SK-N-MC (cell line): ENCODE measurements at regions not wholly inside any gene's neighbourhood (a gene's known extent, or its start where the extent isn't known, plus 50 kb on each side); places are given as distances from the start of the nearest gene placed in this dataset.

Source experiments
- DNase-seq: peaks from one replicate; pipeline ENCODE4 v3.0.0-alpha.2; 2011; ENCODE audit warnings: low read depth, low spot score
- H3K27ac ChIP-seq: fragments of 200-600 bp; sonication (generic); 2 replicates; pipeline ENCODE4 v1.5.1; 2016; ENCODE audit warnings: mixed run types
- H3K36me3 ChIP-seq: fragments of 200-600 bp; sonication (generic); 2 replicates; pipeline ENCODE4 v1.6.1; 2017; ENCODE audit warnings: antibody characterized with exemption, low read length, mixed read lengths; ENCODE audit not compliant: insufficient read depth
- H3K4me3 ChIP-seq: fragments of 200-600 bp; sonication (generic); 2 replicates; pipeline ENCODE4 v1.5.1; 2016
- H3K9ac ChIP-seq: fragments of 200-600 bp; sonication (generic); 2 replicates; pipeline ENCODE4 v1.8.0; 2017; ENCODE audit warnings: mixed run types, mixed read lengths; ENCODE audit not compliant: insufficient read length
- H3K9me3 ChIP-seq: fragments of 200-600 bp; sonication (generic); 2 replicates; pipeline ENCODE4 v1.6.1; 2017; ENCODE audit warnings: low read depth, mild to moderate bottlenecking, antibody characterized with exemption, low read length, moderate library complexity, mixed read lengths
- EZH2 ChIP-seq: fragments of 200-600 bp; sonication (generic); IDR thresholded peaks from one replicate; pipeline ENCODE4 v1.6.1; 2017; ENCODE audit warnings: antibody characterized with exemption
- FOXP2 ChIP-seq: optimal IDR thresholded peaks from 2 replicates; pipeline ENCODE3; 2011; ENCODE audit warnings: mild to moderate bottlenecking, moderate library complexity; ENCODE audit not compliant: insufficient read depth; ENCODE audit errors: extremely low read length, control extremely low read depth
- POLR2AphosphoS5 ChIP-seq: IDR thresholded peaks from 2 replicates; pipeline ENCODE4 v1.6.1; 2012; ENCODE audit warnings: mild to moderate bottlenecking, low read depth, low read length, borderline replicate concordance

DNA sequence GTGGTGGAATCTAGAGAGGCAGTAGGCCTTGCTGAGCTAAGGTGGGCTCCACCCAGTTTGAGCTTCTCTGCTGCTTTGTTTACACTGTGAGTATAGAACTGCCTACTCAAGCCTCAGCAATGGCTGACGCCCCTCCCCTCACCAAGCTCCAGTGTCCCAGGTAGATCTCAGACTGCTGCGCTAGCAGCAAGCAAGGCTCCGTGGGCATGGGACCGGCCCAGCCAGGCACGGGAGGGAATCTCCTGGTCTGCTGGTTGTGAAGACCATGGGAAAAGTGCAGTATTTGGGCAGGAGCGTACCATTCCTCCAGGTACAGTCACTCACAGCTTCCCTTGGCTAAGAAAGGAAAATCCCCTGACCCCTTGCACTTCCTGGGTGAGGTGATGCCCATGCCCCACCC lies 407.1 kb downstream of the ZPLD1 start:
- no peak overlapping the region for H3K4me3 ChIP-seq
- DNase-seq: no peak
- H3K9me3 ChIP-seq: no peaks in the 10 kb centered on the region
- H3K27ac ChIP-seq: no peak overlapping the region
- H3K9ac ChIP-seq: no peak overlapping the region
- no peak for TF ChIP-seq POLR2AphosphoS5
- TF ChIP-seq FOXP2: no peak
- TF ChIP-seq EZH2: no peak
- no peaks in the 10 kb centered on the region for H3K36me3 ChIP-seq

DNA sequence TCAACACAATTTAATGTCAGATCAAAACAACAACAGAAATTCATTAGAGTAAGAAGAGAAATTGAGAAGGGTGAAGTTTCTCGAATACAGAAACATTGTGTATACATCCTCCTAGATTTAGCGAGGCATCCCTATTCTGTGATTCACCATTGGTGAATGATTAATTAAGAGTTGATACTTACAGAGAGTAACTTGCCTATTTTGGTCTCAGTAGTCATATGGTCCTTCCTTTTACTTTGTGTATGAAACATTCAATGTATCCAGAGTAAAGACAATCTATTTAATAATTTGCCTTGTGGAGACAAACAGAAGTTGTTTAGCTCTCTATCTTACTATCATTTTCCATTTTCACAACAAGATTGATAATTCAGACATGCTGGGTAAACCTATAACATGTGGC lies 432.0 kb downstream of the ZPLD1 start:
- Histone ChIP-seq H3K9me3 (no peaks in the 10 kb centered on the region), H3K36me3 (no peaks in the 10 kb centered on the region), H3K9ac (no peak overlapping the region), H3K4me3 (no peak overlapping the region), H3K27ac (no peak overlapping the region)
- DNase-seq: no peak
- TF ChIP-seq POLR2AphosphoS5: no peak
- no peak for TF ChIP-seq FOXP2
- TF ChIP-seq EZH2: no peak

DNA sequence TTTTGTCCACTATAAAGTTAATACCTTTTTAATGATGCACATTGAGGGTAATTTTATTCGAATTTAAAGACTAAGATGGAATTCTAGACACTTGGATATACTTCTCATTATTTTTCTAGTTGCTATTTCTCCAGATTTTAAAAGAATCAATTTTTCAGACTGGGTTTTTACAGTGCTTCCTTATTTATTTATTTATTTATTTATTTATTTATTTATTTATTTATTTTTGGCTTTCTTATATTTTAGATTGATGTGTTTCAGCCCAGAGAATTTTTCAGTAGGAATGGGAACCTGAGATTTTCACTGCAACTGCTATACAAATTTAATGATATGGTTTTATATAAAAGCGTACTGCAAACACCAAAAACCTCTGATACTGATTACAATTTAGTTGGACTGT lies 448.7 kb downstream of the ZPLD1 start:
- Histone ChIP-seq H3K27ac (no peak overlapping the region), H3K4me3 (no peak overlapping the region), H3K36me3 (no peaks in the 10 kb centered on the region), H3K9me3 (no peaks in the 10 kb centered on the region), H3K9ac (no peak overlapping the region)
- no peak for DNase-seq
- TF ChIP-seq FOXP2 (no peak), EZH2 (no peak), POLR2AphosphoS5 (no peak)

DNA sequence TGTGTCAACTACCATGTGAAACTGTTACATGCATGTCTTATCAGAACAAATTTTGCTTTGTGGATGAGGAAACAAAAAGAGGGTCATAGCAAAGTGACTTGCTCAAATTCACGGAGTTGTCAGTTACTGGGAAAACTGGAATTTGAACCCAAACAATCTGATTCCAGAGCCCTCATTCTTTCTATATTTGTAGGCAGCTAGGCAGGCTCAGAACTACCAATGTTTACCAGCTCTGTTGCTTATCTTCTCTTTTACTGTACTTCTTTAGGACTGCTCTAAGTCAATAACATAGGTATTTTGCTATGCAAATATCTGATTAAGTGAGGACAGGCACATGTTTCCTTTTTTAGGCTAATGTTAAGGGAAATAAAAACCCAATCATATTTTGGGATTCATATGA lies 450.5 kb downstream of the ZPLD1 start:
- Histone ChIP-seq H3K9ac (no peak overlapping the region), H3K27ac (no peak overlapping the region), H3K36me3 (no peaks in the 10 kb centered on the region), H3K9me3 (no peaks in the 10 kb centered on the region), H3K4me3 (no peak overlapping the region)
- DNase-seq: no peak
- TF ChIP-seq FOXP2 (no peak), POLR2AphosphoS5 (no peak), EZH2 (no peak)

DNA sequence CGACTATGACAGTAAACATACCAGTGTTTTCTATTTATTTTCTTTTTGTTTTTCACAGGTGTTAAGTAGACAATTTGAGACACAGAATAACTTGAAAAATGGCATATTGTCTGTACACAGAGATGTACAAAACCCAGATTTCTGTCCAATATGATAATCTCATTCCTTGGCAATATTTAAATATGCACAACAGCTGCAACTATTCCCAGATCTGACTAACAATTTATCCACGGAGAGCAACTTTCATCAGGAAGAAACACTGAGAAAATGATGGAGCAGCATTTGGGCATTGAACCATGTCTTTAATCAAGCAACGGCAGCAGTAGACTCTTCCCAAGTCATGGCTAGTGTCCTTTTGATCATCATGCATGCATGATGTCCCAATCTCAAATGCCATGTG lies 452.6 kb downstream of the ZPLD1 start:
- H3K9ac ChIP-seq: no peak overlapping the region
- DNase-seq: no peak
- H3K9me3 ChIP-seq: no peaks in the 10 kb centered on the region
- H3K27ac ChIP-seq: no peak overlapping the region
- H3K4me3 ChIP-seq: no peak overlapping the region
- H3K36me3 ChIP-seq: no peaks in the 10 kb centered on the region
- TF ChIP-seq FOXP2 (no peak), POLR2AphosphoS5 (no peak), EZH2 (no peak)

DNA sequence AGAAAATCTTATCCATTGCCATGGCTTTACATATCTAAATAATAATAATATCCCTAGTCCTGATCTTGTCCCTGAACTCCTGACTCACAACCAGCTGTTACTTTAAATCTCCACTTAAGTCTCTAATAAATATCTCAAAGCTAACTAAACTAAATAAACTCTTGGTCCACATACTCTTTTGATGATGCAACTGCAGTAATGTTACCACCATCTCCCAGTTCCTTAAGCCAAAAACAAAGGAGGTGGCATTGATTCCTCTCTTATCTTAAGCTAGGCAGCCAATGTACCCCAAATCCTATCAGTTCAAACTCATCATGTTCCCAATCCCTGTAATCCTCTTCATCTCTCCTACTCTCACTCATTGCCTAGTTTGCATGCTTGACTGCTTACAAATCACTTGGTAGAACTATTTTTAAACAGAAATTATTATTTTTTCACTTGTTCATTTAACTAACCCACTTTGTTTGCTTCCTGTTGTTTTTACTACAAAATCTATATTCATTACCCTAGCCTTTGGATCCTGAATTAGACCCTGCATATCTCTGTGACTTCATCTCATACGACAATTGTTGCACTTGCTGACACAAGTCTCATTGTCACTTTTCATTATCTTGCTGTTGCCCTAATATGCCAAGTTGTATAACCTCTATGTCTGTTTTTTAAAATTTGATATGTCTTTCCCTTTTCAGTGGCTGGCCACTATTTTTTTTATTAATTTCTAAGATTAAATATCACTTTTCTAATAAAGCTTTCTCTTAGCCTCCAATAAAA lies 462.2 kb downstream of the ZPLD1 start:
- H3K9me3 ChIP-seq: no peaks in the 10 kb centered on the region
- no peak for DNase-seq
- no peak overlapping the region for H3K4me3 ChIP-seq
- no peaks in the 10 kb centered on the region for H3K36me3 ChIP-seq
- no peak overlapping the region for H3K27ac ChIP-seq
- no peak for TF ChIP-seq FOXP2
- no peak overlapping the region for H3K9ac ChIP-seq

DNA sequence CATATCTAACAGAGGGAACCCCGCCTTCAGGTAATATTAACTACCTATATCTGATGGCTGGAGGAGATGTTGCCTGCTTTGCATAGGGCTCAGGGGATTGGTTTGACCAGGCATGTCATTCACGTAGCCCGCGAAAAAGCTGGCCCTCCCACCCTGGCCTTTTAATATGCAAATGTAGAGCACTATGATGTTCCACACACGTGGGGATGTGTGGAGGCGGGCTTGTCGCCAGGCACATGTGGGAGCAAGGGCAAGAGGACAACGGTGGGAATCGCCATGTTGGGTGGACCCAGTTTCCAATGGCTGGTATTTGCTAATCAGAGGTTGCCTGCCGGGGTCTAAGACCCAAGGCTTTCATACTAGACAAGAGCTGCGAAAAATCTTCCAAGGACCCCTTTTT lies 469.8 kb downstream of the ZPLD1 start:
- Histone ChIP-seq H3K4me3 (no peak overlapping the region), H3K9me3 (no peaks in the 10 kb centered on the region), H3K9ac (no peak overlapping the region), H3K36me3 (no peaks in the 10 kb centered on the region), H3K27ac (no peak overlapping the region)
- DNase-seq: no peak
- TF ChIP-seq FOXP2: no peak
- TF ChIP-seq EZH2: no peak
- no peak for TF ChIP-seq POLR2AphosphoS5

DNA sequence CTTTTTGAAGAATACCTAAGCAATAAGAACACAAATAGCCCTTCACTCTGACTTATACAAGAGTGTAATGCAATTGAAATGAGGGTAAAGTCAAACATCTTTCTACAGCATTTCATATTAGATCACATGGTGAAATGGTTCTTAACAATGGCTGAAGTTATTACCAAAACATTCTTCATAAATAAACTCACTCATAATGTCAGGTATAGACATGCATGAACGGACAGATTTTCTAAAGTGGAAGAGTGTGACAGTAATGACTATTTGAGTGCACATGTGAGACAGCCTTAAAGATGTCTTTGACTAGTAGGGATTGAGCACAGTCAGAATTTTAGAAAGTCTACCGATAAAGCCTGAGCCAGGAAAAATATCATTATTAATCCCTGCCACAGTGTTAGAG lies 471.0 kb downstream of the ZPLD1 start:
- H3K27ac ChIP-seq: no peak overlapping the region
- no peaks in the 10 kb centered on the region for H3K36me3 ChIP-seq
- H3K9me3 ChIP-seq: no peaks in the 10 kb centered on the region
- TF ChIP-seq EZH2: no peak
- TF ChIP-seq POLR2AphosphoS5: no peak
- no peak for TF ChIP-seq FOXP2
- DNase-seq: no peak
- no peak overlapping the region for H3K9ac ChIP-seq
- no peak overlapping the region for H3K4me3 ChIP-seq

DNA sequence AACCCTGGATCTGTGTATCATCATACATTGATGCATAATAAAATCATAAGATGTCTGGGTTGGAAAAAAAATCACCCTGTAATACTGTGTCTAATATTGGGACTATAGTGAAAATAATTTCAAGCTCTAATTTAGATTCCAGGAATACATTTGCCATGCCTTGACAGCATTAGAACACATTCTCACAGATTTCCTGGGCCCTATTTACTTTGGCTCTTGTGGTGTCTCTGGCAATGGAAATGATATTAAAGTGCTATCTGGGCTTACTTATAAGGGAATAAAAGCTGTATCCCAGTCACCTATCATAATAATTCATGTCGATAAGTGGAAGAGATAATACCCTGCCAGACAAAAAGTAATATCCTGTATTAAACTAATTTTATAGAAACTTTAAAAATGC lies 472.0 kb downstream of the ZPLD1 start:
- no peaks in the 10 kb centered on the region for H3K9me3 ChIP-seq
- H3K4me3 ChIP-seq: no peak overlapping the region
- no peaks in the 10 kb centered on the region for H3K36me3 ChIP-seq
- no peak for DNase-seq
- no peak for TF ChIP-seq POLR2AphosphoS5
- H3K27ac ChIP-seq: no peak overlapping the region
- no peak overlapping the region for H3K9ac ChIP-seq
